ENCODE measurements at regions not wholly inside any gene's neighbourhood (a gene's known extent, or its start where the extent isn't known, plus 50 kb on each side); places are given as distances from the start of the nearest gene placed in this dataset.

DNA sequence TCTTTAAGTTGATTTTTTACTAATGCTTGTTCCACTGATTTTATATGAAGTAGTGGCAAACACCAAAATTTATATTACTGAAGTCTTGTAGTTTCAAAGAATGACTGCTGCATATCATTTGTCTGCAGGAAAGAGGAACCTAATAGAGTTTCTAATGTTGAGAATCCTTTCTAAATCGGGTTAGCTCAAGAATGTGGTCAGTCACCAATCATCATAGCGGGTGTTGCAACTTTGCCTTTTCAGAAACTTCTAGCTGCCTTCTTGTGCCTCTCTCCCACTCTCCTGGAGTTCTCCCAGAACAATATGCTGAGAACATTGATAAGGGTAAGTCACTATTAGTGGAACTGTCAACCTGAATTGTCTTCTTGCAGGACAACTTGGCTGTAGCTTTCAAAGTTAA, 524.8 kb upstream of the SORCS1 start:
- TF ChIP-seq SCRT2 (tag by site-specific recombination; IDR thresholded peaks at IDR 0.05), result no peak
- no peak for TF ChIP-seq ZNF274 (IDR thresholded peaks at IDR 0.05; ENCODE audit: low read length)
- no peak for TF ChIP-seq ZNF274 (tag by site-specific recombination; IDR thresholded peaks at IDR 0.05; ENCODE audit: borderline replicate concordance)
- TF ChIP-seq SP2 (tag by site-specific recombination; IDR thresholded peaks at IDR 0.05), result no peak
- TF ChIP-seq, protein P1, sequence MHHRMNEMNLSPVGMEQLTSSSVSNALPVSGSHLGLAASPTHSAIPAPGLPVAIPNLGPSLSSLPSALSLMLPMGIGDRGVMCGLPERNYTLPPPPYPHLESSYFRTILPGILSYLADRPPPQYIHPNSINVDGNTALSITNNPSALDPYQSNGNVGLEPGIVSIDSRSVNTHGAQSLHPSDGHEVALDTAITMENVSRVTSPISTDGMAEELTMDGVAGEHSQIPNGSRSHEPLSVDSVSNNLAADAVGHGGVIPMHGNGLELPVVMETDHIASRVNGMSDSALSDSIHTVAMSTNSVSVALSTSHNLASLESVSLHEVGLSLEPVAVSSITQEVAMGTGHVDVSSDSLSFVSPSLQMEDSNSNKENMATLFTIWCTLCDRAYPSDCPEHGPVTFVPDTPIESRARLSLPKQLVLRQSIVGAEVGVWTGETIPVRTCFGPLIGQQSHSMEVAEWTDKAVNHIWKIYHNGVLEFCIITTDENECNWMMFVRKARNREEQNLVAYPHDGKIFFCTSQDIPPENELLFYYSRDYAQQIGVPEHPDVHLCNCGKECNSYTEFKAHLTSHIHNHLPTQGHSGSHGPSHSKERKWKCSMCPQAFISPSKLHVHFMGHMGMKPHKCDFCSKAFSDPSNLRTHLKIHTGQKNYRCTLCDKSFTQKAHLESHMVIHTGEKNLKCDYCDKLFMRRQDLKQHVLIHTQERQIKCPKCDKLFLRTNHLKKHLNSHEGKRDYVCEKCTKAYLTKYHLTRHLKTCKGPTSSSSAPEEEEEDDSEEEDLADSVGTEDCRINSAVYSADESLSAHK (tag by site-specific recombination; IDR thresholded peaks at IDR 0.05), result no peak
- TF ChIP-seq, protein P2, sequence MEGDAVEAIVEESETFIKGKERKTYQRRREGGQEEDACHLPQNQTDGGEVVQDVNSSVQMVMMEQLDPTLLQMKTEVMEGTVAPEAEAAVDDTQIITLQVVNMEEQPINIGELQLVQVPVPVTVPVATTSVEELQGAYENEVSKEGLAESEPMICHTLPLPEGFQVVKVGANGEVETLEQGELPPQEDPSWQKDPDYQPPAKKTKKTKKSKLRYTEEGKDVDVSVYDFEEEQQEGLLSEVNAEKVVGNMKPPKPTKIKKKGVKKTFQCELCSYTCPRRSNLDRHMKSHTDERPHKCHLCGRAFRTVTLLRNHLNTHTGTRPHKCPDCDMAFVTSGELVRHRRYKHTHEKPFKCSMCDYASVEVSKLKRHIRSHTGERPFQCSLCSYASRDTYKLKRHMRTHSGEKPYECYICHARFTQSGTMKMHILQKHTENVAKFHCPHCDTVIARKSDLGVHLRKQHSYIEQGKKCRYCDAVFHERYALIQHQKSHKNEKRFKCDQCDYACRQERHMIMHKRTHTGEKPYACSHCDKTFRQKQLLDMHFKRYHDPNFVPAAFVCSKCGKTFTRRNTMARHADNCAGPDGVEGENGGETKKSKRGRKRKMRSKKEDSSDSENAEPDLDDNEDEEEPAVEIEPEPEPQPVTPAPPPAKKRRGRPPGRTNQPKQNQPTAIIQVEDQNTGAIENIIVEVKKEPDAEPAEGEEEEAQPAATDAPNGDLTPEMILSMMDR (tag by site-specific recombination; IDR thresholded peaks at IDR 0.05), result no peak
- TF ChIP-seq, protein P3, sequence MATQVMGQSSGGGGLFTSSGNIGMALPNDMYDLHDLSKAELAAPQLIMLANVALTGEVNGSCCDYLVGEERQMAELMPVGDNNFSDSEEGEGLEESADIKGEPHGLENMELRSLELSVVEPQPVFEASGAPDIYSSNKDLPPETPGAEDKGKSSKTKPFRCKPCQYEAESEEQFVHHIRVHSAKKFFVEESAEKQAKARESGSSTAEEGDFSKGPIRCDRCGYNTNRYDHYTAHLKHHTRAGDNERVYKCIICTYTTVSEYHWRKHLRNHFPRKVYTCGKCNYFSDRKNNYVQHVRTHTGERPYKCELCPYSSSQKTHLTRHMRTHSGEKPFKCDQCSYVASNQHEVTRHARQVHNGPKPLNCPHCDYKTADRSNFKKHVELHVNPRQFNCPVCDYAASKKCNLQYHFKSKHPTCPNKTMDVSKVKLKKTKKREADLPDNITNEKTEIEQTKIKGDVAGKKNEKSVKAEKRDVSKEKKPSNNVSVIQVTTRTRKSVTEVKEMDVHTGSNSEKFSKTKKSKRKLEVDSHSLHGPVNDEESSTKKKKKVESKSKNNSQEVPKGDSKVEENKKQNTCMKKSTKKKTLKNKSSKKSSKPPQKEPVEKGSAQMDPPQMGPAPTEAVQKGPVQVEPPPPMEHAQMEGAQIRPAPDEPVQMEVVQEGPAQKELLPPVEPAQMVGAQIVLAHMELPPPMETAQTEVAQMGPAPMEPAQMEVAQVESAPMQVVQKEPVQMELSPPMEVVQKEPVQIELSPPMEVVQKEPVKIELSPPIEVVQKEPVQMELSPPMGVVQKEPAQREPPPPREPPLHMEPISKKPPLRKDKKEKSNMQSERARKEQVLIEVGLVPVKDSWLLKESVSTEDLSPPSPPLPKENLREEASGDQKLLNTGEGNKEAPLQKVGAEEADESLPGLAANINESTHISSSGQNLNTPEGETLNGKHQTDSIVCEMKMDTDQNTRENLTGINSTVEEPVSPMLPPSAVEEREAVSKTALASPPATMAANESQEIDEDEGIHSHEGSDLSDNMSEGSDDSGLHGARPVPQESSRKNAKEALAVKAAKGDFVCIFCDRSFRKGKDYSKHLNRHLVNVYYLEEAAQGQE (tag by site-specific recombination; IDR thresholded peaks at IDR 0.05), result no peak
- TF ChIP-seq, protein P4, sequence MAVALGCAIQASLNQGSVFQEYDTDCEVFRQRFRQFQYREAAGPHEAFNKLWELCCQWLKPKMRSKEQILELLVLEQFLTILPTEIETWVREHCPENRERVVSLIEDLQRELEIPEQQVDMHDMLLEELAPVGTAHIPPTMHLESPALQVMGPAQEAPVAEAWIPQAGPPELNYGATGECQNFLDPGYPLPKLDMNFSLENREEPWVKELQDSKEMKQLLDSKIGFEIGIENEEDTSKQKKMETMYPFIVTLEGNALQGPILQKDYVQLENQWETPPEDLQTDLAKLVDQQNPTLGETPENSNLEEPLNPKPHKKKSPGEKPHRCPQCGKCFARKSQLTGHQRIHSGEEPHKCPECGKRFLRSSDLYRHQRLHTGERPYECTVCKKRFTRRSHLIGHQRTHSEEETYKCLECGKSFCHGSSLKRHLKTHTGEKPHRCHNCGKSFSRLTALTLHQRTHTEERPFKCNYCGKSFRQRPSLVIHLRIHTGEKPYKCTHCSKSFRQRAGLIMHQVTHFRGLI (tag by site-specific recombination; IDR thresholded peaks at IDR 0.05), result no peak
- TF ChIP-seq, protein P5, sequence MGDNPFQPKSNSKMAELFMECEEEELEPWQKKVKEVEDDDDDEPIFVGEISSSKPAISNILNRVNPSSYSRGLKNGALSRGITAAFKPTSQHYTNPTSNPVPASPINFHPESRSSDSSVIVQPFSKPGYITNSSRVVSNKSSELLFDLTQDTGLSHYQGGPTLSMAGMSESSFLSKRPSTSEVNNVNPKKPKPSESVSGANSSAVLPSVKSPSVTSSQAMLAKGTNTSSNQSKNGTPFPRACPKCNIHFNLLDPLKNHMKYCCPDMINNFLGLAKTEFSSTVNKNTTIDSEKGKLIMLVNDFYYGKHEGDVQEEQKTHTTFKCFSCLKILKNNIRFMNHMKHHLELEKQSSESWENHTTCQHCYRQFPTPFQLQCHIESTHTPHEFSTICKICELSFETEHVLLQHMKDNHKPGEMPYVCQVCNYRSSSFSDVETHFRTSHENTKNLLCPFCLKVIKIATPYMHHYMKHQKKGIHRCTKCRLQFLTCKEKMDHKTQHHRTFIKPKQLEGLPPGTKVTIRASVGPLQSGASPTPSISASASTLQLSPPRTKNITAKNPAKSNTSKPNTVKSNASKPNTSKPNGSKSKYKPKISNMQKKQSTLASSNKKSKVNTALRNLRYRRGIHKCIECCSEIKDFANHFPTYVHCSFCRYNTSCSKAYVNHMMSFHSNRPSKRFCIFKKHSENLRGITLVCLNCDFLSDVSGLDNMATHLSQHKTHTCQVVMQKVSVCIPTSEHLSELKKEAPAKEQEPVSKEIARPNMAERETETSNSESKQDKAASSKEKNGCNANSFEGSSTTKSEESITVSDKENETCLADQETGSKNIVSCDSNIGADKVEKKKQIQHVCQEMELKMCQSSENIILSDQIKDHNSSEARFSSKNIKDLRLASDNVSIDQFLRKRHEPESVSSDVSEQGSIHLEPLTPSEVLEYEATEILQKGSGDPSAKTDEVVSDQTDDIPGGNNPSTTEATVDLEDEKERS (tag by site-specific recombination; IDR thresholded peaks at IDR 0.05), result no peak
